OCI-LY7 (cell line): ENCODE measurements at regions not wholly inside any gene's neighbourhood (a gene's known extent, or its start where the extent isn't known, plus 50 kb on each side); places are given as distances from the start of the nearest gene placed in this dataset.

ENCODE experiments used
- EZH2phosphoT487 ChIP-seq: fragments of 200-600 bp; sonication (generic); IDR thresholded peaks from 2 replicates; pipeline ENCODE4 v1.6.1; 2018; ENCODE audit warnings: low read depth, borderline replicate concordance, mild to moderate bottlenecking, mixed run types, antibody characterized with exemption, low read length, moderate library complexity, mixed read lengths
- TF ChIP-seq, protein P1 (sequence below): fragments of 200-600 bp; sonication (generic); conservative IDR thresholded peaks from 2 replicates; pipeline ENCODE4 v1.5.1; 2014; ENCODE audit warnings: mild to moderate bottlenecking, antibody characterized with exemption, low read length, moderate library complexity, mixed read lengths

DNA sequence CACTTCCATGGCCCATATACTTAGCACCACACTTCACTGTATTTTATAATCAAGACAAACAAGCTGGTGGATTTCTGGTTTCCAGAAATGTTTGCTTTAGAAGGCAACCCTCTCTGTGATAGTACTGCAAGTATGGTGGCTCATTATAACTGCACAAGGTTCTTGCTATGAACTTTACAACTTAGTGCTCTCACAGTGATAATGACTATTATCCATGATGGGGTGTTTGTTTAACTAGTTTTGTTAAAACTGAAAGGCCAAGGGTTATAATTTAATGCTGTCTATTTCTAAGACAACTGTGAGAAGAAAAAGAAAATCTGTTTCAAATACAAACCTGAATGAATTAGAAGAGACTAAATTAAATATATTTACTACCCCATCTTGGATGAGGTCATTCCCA, 903.2 kb downstream of the ADGRL2 start:
- TF ChIP-seq, protein P1, sequence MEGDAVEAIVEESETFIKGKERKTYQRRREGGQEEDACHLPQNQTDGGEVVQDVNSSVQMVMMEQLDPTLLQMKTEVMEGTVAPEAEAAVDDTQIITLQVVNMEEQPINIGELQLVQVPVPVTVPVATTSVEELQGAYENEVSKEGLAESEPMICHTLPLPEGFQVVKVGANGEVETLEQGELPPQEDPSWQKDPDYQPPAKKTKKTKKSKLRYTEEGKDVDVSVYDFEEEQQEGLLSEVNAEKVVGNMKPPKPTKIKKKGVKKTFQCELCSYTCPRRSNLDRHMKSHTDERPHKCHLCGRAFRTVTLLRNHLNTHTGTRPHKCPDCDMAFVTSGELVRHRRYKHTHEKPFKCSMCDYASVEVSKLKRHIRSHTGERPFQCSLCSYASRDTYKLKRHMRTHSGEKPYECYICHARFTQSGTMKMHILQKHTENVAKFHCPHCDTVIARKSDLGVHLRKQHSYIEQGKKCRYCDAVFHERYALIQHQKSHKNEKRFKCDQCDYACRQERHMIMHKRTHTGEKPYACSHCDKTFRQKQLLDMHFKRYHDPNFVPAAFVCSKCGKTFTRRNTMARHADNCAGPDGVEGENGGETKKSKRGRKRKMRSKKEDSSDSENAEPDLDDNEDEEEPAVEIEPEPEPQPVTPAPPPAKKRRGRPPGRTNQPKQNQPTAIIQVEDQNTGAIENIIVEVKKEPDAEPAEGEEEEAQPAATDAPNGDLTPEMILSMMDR = no peak
- TF ChIP-seq EZH2phosphoT487 = no peak
